Tibial artery (tissue), 4 donors: ENCODE measurements at regions not wholly inside any gene's neighbourhood (a gene's known extent, or its start where the extent isn't known, plus 50 kb on each side); places are given as distances from the start of the nearest gene placed in this dataset.

Source experiments
- DNase-seq, 2 donors: peaks; one replicate each; pipeline ENCODE4 v3.0.0-alpha.2; 2019
- H3K27ac ChIP-seq, 2 donors: fragments of 200-600 bp; sonication (generic) in 1 of 2; 1 replicate in 1 of 2; 2 replicates in 1 of 2; pipeline ENCODE4 v1.5.1; 2018 to 2019; ENCODE audit warnings: mild to moderate bottlenecking in 1 of 2
- H3K27me3 ChIP-seq, 2 donors: fragments of 200-600 bp; sonication (generic) in 1 of 2; one replicate each; pipeline versions ENCODE4 v1.5.1 to v1.6.0; 2016 to 2019
- H3K36me3 ChIP-seq, 3 donors: fragments of 200-600 bp; sonication (generic) in 2 of 3; one replicate each; pipeline ENCODE4 v1.5.1; 2016 to 2019; ENCODE audit warnings: mild to moderate bottlenecking in 2 of 3
- H3K4me1 ChIP-seq, 4 donors: fragments of 200-600 bp; sonication (generic) in 2 of 4; 1 replicate in 3 of 4; 2 replicates in 1 of 4; pipeline ENCODE4 v1.5.1; 2016 to 2019
- H3K4me3 ChIP-seq, 2 donors: fragments of 200-600 bp; sonication (generic) in 1 of 2; 1 replicate in 1 of 2; 2 replicates in 1 of 2; pipeline ENCODE4 v1.5.1; 2018 to 2019; ENCODE audit warnings: mild to moderate bottlenecking in 2 of 2
- H3K9me3 ChIP-seq, 3 donors: fragments of 200-600 bp; sonication (generic) in 1 of 3; one replicate each; pipeline ENCODE4 v1.5.1; 2016 to 2019
- CTCF ChIP-seq, 2 experiments: fragments of 200-600 bp in 1 of 2; fragments of 450-650 bp in 1 of 2; IDR thresholded peaks; one replicate each; pipeline ENCODE4 v1.5.1; 2017 to 2019; ENCODE audit warnings: antibody characterized with exemption in 2 of 2, mild to moderate bottlenecking in 1 of 2, moderate library complexity in 1 of 2
- intact Hi-C: fragments of 100-400 bp; cut with DNase I; formaldehyde crosslinking; loops from one replicate; pipeline ENCODE4 v1.15.0; 2023; ENCODE audit warnings: low total_unique reads

GRCh38 chr2:16565481-16565880, 100.2 kb downstream of the CYRIA start:
- no peaks in the 10 kb centered on the region for H3K4me1 ChIP-seq
- no peak overlapping the region for H3K27ac ChIP-seq
- intact Hi-C loops, result no loop called here
- no peak for DNase-seq
- no peaks in the 10 kb centered on the region for H3K9me3 ChIP-seq
- no peak overlapping the region for H3K4me3 ChIP-seq
- no peaks in the 10 kb centered on the region for H3K27me3 ChIP-seq
- peaks cover 0 to 16% (median 11%) of the 10 kb centered on the region in 3 donors for H3K36me3 ChIP-seq
- no peak for TF ChIP-seq CTCF (IDR thresholded peaks at IDR 0.05)

GRCh38 chr2:16561676-16562075, 104.0 kb downstream of the CYRIA start:
- Histone ChIP-seq H3K27me3 (no peaks in the 10 kb centered on the region), H3K4me3 (no peak overlapping the region), H3K36me3 (peaks cover 0 to 35% (median 16%) of the 10 kb centered on the region in 3 donors), H3K4me1 (no peaks in the 10 kb centered on the region), H3K9me3 (no peaks in the 10 kb centered on the region), H3K27ac (no peak overlapping the region)
- no peak for DNase-seq
- intact Hi-C loops, result no loop called here
- no peak for TF ChIP-seq CTCF (IDR thresholded peaks at IDR 0.05)

GRCh38 chr2:16561251-16561650, 104.4 kb downstream of the CYRIA start:
- Histone ChIP-seq H3K9me3 (no peaks in the 10 kb centered on the region), H3K36me3 (peaks cover 0 to 40% (median 16%) of the 10 kb centered on the region in 3 donors), H3K4me3 (no peak overlapping the region), H3K27me3 (no peaks in the 10 kb centered on the region), H3K27ac (no peak overlapping the region), H3K4me1 (no peaks in the 10 kb centered on the region)
- no peak for TF ChIP-seq CTCF (IDR thresholded peaks at IDR 0.05)
- no peak for DNase-seq
- intact Hi-C loops, result no loop called here

GRCh38 chr2:16559278-16560067, 106.2 kb downstream of the CYRIA start:
- no peak overlapping the region for H3K27ac ChIP-seq
- peaks cover 0 to 55% (median 14%) of the 10 kb centered on the region in 3 donors for H3K36me3 ChIP-seq
- H3K9me3 ChIP-seq, result no peaks in the 10 kb centered on the region

GRCh38 chr2:16554060-16554583, 111.5 kb downstream of the CYRIA start:
- Histone ChIP-seq H3K36me3 (peaks cover 0 to 43% (median 10%) of the 10 kb centered on the region in 3 donors), H3K4me3 (no peak overlapping the region), H3K4me1 (no peaks in the 10 kb centered on the region), H3K27me3 (no peaks in the 10 kb centered on the region), H3K27ac (no peak overlapping the region), H3K9me3 (no peaks in the 10 kb centered on the region)
- TF ChIP-seq CTCF (IDR thresholded peaks at IDR 0.05), result no peak
- DNase-seq, result no peak
- intact Hi-C loops, result no loop called here

More at GRCh38 chr2:16559278-16560067, 106.2 kb downstream of the CYRIA start:
- Histone ChIP-seq H3K27me3 (no peaks in the 10 kb centered on the region), H3K4me1 (no peaks in the 10 kb centered on the region), H3K4me3 (no peak overlapping the region)
- TF ChIP-seq CTCF (IDR thresholded peaks at IDR 0.05), result no peak
- DNase-seq, result no peak
- intact Hi-C loops, result no loop called here
